Activated T-cell treated with anti-CD3 and anti-CD28 coated beads, Interleukin-2, amount 50 U/mL, for 24 hours (primary cell): ENCODE measurements at regions not wholly inside any gene's neighbourhood (a gene's known extent, or its start where the extent isn't known, plus 50 kb on each side); places are given as distances from the start of the nearest gene placed in this dataset.

ENCODE experiments used
- DNase-seq: peaks from one replicate; pipeline ENCODE4 v3.0.0-alpha.2; 2020
- H3K27ac Mint-ChIP-seq: 2 replicates; pipeline ENCODE4 v1.8.0; 2020; ENCODE audit warnings: mild to moderate bottlenecking, mixed read lengths
- H3K27me3 Mint-ChIP-seq: 2 replicates; pipeline ENCODE4 v1.8.0; 2020; ENCODE audit warnings: mixed read lengths
- H3K36me3 Mint-ChIP-seq: 2 replicates; pipeline ENCODE4 v1.8.0; 2020; ENCODE audit warnings: low read depth, mixed read lengths
- H3K4me1 Mint-ChIP-seq: 2 replicates; pipeline ENCODE4 v1.8.0; 2020; ENCODE audit warnings: low read depth, mixed read lengths
- H3K4me3 Mint-ChIP-seq: 2 replicates; pipeline ENCODE4 v1.8.0; 2020; ENCODE audit warnings: mild to moderate bottlenecking, moderate library complexity, mixed read lengths
- H3K9me3 Mint-ChIP-seq: 2 replicates; pipeline ENCODE4 v1.8.0; 2020; ENCODE audit warnings: mixed read lengths

- Mint-ChIP-seq H3K4me1 (no peaks in the 10 kb centered on the region), H3K36me3 (no peaks in the 10 kb centered on the region), H3K27ac (no peak overlapping the region), H3K27me3 (no peaks in the 10 kb centered on the region), H3K4me3 (no peak overlapping the region), H3K9me3 (no peaks in the 10 kb centered on the region)
- DNase-seq, result no peak
Measured at GRCh38 chr21:21762855-21763254, 764.6 kb downstream of the NCAM2 start.

DNA sequence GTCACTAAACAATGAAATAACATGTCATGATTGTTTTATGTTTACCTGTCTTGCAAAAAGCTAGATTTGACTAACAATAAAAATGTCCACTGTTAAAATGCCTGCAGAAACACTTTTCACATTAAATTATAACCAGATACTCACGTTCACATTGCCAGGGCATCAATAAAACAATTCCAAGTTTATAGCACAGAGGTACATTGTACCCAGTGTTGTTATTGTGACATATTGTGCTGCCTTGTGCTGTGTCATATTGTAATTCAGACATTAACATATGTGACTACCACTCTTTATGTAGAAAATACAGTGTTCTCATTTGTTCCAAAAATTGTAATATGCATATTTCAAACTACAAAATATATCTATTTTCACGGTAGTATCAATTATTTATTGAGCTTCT lies 766.1 kb downstream of the NCAM2 start:
- DNase-seq, result no peak
- no peaks in the 10 kb centered on the region for H3K36me3 Mint-ChIP-seq
- H3K27me3 Mint-ChIP-seq, result no peaks in the 10 kb centered on the region
- H3K9me3 Mint-ChIP-seq, result peaks cover 5% of the 10 kb centered on the region
- no peak overlapping the region for H3K4me3 Mint-ChIP-seq
- H3K27ac Mint-ChIP-seq, result no peak overlapping the region
- no peaks in the 10 kb centered on the region for H3K4me1 Mint-ChIP-seq

GRCh38 chr21:21767276-21767675 lies 769.1 kb downstream of the NCAM2 start:
- no peak overlapping the region for H3K4me3 Mint-ChIP-seq
- DNase-seq, result no peak
- no peaks in the 10 kb centered on the region for H3K36me3 Mint-ChIP-seq
- H3K27ac Mint-ChIP-seq, result no peak overlapping the region
- no peaks in the 10 kb centered on the region for H3K4me1 Mint-ChIP-seq
- no peaks in the 10 kb centered on the region for H3K27me3 Mint-ChIP-seq
- H3K9me3 Mint-ChIP-seq, result peaks cover 5% of the 10 kb centered on the region

DNA sequence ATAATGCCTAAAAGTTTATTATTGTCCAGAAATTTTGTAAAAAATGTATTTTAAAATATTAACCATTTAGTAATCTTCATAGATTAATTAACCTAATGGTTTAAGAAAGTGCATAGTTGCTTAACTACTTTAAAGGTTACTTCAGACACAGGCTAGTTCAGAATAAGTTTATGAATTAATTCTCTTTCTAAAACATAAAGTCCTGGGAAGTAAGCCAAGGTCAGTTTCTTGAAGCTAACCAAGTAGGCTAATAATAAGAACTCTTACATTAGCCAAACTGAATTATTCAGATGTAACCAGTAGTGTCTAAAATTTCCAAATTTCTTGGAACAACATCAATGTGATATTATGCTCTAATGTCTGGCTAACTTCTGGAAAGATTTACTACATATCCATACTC lies 790.4 kb downstream of the NCAM2 start:
- Mint-ChIP-seq H3K4me1 (no peaks in the 10 kb centered on the region), H3K36me3 (no peaks in the 10 kb centered on the region), H3K9me3 (peaks cover 9% of the 10 kb centered on the region), H3K27me3 (no peaks in the 10 kb centered on the region), H3K4me3 (no peak overlapping the region), H3K27ac (no peak overlapping the region)
- DNase-seq, result no peak

GRCh38 chr21:21801921-21802320 lies 803.7 kb downstream of the NCAM2 start:
- H3K4me1 Mint-ChIP-seq, result no peaks in the 10 kb centered on the region
- H3K27ac Mint-ChIP-seq, result no peak overlapping the region
- DNase-seq, result no peak
- no peaks in the 10 kb centered on the region for H3K36me3 Mint-ChIP-seq
- H3K27me3 Mint-ChIP-seq, result no peaks in the 10 kb centered on the region
- H3K4me3 Mint-ChIP-seq, result no peak overlapping the region
- peaks cover 2% of the 10 kb centered on the region for H3K9me3 Mint-ChIP-seq

DNA sequence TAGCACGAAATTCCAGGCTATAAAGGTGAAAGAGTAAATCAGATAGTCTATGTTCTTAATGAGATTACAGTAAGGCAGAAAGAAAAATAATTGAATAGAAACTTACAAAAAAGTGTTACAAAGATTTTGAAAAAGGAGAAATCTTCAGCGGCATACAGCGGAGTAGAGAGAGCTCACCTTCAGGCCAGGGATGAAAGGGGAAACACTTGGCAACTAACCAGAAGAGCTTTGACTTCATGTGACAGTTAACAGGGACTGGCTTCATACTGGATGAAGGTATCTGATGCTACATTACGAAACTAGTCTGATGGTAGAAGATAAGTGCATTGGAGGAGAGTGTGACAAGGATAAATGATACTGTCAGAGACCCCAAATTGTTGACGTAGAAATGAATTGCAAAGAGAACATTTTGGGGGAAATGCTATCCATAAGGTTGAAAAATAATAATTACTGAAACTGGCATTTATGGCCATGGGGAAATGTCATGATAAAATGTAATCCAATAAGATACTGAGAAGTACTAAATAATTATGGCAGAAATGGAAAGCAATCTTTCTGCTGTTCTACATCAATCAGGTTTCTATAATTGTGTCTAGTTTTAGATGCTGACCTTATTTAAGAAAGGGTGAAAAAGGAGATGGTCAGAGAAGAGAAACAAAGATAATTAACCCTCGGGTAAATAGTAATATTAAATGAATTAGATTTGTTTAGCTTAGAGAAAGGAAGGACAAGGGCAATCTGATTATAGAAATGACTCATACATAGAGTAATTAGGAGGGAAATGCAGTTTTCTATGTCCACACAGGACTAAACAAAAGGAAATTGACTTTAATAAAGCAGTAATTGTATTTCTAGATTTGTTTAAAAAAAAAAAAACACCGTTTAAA lies 808.7 kb downstream of the NCAM2 start:
- no peak for DNase-seq
- Mint-ChIP-seq H3K36me3 (no peaks in the 10 kb centered on the region), H3K27ac (no peak overlapping the region), H3K27me3 (no peaks in the 10 kb centered on the region), H3K4me3 (no peak overlapping the region), H3K9me3 (peaks cover 2% of the 10 kb centered on the region), H3K4me1 (no peaks in the 10 kb centered on the region)

DNA sequence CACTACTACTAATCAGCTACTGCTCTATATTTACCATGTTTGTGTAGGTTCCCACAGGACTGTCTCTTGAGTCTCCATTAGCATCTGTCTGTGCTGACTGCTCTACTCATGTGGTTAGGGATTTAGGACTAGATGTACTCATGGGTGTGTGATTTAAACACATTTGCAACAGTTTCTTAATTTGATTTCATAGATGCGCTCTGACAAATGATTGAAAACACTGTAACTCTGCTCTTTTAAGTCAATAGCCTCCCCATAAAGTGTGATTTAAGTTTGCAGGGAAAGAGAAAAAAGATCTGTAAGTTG lies 809.3 kb downstream of the NCAM2 start:
- Mint-ChIP-seq H3K27me3 (no peaks in the 10 kb centered on the region), H3K27ac (no peak overlapping the region), H3K36me3 (no peaks in the 10 kb centered on the region)

GRCh38 chr21:21813289-21813688 lies 815.1 kb downstream of the NCAM2 start:
- Mint-ChIP-seq H3K9me3 (no peaks in the 10 kb centered on the region), H3K4me3 (no peak overlapping the region), H3K36me3 (no peaks in the 10 kb centered on the region), H3K4me1 (no peaks in the 10 kb centered on the region), H3K27me3 (no peaks in the 10 kb centered on the region), H3K27ac (no peak overlapping the region)
- DNase-seq, result no peak

More for the DNA sequence above, 809.3 kb downstream of the NCAM2 start:
- Mint-ChIP-seq H3K4me3 (no peak overlapping the region), H3K4me1 (no peaks in the 10 kb centered on the region), H3K9me3 (peaks cover 2% of the 10 kb centered on the region)
- DNase-seq, result no peak

- no peaks in the 10 kb centered on the region for H3K27me3 Mint-ChIP-seq
- H3K9me3 Mint-ChIP-seq, result no peaks in the 10 kb centered on the region
- H3K36me3 Mint-ChIP-seq, result no peaks in the 10 kb centered on the region
- H3K27ac Mint-ChIP-seq, result no peak overlapping the region
- H3K4me3 Mint-ChIP-seq, result no peak overlapping the region
- H3K4me1 Mint-ChIP-seq, result no peaks in the 10 kb centered on the region
- no peak for DNase-seq
Measured at GRCh38 chr21:21813934-21814333, 815.7 kb downstream of the NCAM2 start.

- Mint-ChIP-seq H3K27me3 (no peaks in the 10 kb centered on the region), H3K36me3 (no peaks in the 10 kb centered on the region), H3K9me3 (peaks cover 3% of the 10 kb centered on the region), H3K4me1 (no peaks in the 10 kb centered on the region), H3K27ac (no peak overlapping the region), H3K4me3 (no peak overlapping the region)
- DNase-seq, result no peak
Measured at GRCh38 chr21:21816778-21817177, 818.6 kb downstream of the NCAM2 start.

GRCh38 chr21:21818898-21819297 lies 820.7 kb downstream of the NCAM2 start:
- Mint-ChIP-seq H3K4me1 (no peaks in the 10 kb centered on the region), H3K9me3 (peaks cover 3% of the 10 kb centered on the region), H3K36me3 (no peaks in the 10 kb centered on the region), H3K4me3 (no peak overlapping the region), H3K27ac (no peak overlapping the region), H3K27me3 (no peaks in the 10 kb centered on the region)
- DNase-seq, result no peak

GRCh38 chr21:21828130-21828529 lies 829.9 kb downstream of the NCAM2 start:
- Mint-ChIP-seq H3K27me3 (no peaks in the 10 kb centered on the region), H3K27ac (no peak overlapping the region), H3K4me3 (no peak overlapping the region), H3K4me1 (no peaks in the 10 kb centered on the region), H3K36me3 (no peaks in the 10 kb centered on the region), H3K9me3 (no peaks in the 10 kb centered on the region)
- no peak for DNase-seq

- H3K27ac Mint-ChIP-seq, result no peak overlapping the region
- no peaks in the 10 kb centered on the region for H3K36me3 Mint-ChIP-seq
- H3K27me3 Mint-ChIP-seq, result no peaks in the 10 kb centered on the region
- no peaks in the 10 kb centered on the region for H3K4me1 Mint-ChIP-seq
- no peak for DNase-seq
- H3K9me3 Mint-ChIP-seq, result no peaks in the 10 kb centered on the region
- no peak overlapping the region for H3K4me3 Mint-ChIP-seq
Measured at GRCh38 chr21:21831036-21831435, 832.8 kb downstream of the NCAM2 start.

DNA sequence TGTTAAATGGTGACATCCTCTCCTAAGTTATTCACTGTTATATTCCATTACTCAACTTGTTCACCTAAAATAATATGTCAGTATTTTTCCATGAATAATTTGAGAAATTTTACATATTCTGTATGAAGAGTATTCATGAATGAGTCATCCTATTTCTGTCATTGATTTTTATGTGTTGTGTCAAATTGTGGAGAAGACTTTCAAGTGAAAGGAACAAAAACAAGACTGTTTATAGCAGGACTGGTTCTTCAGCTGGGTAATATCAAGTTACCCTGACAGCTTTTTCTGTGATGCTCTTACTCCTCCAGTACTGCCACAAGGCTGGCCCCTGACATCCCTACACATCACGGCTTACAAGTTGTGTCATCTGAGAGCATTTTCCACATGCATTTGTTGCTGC lies 847.7 kb downstream of the NCAM2 start:
- Mint-ChIP-seq H3K27me3 (no peaks in the 10 kb centered on the region), H3K4me3 (no peak overlapping the region), H3K36me3 (no peaks in the 10 kb centered on the region), H3K27ac (no peak overlapping the region), H3K9me3 (no peaks in the 10 kb centered on the region), H3K4me1 (no peaks in the 10 kb centered on the region)
- DNase-seq, result no peak

DNA sequence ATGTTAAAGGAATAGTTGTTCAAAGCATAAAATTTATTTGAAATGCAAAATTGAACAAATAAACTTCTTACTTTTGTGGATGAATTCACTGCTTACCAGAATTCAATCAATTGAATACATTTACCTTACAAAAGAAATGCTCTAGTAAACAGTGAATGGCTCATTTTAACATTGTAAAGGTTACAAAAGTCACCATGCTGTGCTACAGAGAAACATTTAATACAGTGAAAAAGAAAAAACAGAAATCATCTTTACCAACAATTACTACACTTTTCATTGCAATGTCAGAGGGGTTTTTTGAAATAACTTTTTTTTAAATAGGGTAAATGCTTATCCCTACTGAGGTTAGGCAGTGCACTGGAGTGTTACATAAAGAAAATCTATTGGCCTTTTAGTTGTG lies 853.0 kb downstream of the NCAM2 start:
- Mint-ChIP-seq H3K9me3 (peaks cover 3% of the 10 kb centered on the region), H3K27me3 (no peaks in the 10 kb centered on the region), H3K27ac (no peak overlapping the region), H3K4me1 (no peaks in the 10 kb centered on the region), H3K36me3 (no peaks in the 10 kb centered on the region), H3K4me3 (no peak overlapping the region)
- no peak for DNase-seq

DNA sequence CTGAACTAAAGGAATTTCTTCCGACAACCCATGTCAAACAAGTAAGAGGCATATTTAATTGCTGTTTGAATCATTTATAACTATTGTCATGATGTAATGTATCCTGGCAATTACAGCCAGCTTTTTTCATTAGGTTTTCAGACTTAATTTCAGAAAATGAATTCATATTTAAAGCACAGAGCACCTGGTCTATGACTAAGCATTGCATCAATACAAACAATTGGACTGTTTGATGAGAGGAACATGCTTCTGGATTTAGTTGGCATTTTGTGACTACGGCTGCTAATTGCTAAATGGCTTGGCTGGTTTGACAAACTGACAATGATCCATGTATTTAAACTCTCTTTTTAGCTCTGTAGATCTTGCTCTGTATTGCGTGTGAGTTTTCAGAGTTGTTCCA lies 853.4 kb downstream of the NCAM2 start:
- Mint-ChIP-seq H3K36me3 (no peaks in the 10 kb centered on the region), H3K4me1 (no peaks in the 10 kb centered on the region), H3K4me3 (no peak overlapping the region), H3K27me3 (no peaks in the 10 kb centered on the region), H3K9me3 (peaks cover 3% of the 10 kb centered on the region), H3K27ac (no peak overlapping the region)
- no peak for DNase-seq
